ENCODE measurements at regions not wholly inside any gene's neighbourhood (a gene's known extent, or its start where the extent isn't known, plus 50 kb on each side); places are given as distances from the start of the nearest gene placed in this dataset.

DNA sequence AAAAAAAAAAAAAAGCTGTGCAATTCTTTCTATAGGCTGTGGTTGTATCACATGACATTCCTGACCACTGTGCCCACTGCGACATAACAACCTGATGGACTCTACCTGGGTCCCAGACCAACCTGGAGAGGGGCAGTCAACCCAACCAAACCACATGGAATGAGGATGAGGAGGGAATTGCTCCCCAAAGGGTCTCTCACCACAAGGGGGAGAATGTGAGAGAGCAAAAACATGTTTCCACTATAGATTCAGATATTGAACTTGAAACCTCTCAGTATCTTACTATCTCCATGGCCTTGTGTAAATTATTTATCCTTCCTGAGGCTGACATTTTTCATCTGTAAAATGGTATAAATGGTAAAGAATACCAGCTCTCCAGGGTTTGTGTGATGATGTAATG lies 66.9 kb upstream of the SV2C start:
- TF ChIP-seq, protein P1, sequence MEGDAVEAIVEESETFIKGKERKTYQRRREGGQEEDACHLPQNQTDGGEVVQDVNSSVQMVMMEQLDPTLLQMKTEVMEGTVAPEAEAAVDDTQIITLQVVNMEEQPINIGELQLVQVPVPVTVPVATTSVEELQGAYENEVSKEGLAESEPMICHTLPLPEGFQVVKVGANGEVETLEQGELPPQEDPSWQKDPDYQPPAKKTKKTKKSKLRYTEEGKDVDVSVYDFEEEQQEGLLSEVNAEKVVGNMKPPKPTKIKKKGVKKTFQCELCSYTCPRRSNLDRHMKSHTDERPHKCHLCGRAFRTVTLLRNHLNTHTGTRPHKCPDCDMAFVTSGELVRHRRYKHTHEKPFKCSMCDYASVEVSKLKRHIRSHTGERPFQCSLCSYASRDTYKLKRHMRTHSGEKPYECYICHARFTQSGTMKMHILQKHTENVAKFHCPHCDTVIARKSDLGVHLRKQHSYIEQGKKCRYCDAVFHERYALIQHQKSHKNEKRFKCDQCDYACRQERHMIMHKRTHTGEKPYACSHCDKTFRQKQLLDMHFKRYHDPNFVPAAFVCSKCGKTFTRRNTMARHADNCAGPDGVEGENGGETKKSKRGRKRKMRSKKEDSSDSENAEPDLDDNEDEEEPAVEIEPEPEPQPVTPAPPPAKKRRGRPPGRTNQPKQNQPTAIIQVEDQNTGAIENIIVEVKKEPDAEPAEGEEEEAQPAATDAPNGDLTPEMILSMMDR (tag by site-specific recombination; IDR thresholded peaks at IDR 0.05), result no peak
- TF ChIP-seq ZNF792 (tag by site-specific recombination; IDR thresholded peaks at IDR 0.05) (no peak), ZNF768 (tag by site-specific recombination; IDR thresholded peaks at IDR 0.05) (no peak), ZNF302 (tag by site-specific recombination; IDR thresholded peaks at IDR 0.05; ENCODE audit: low read depth) (no peak), ZNF558 (tag by site-specific recombination; IDR thresholded peaks at IDR 0.05) (no peak), ZNF501 (tag by site-specific recombination; IDR thresholded peaks at IDR 0.05) (no peak)
- TF ChIP-seq, protein P2, sequence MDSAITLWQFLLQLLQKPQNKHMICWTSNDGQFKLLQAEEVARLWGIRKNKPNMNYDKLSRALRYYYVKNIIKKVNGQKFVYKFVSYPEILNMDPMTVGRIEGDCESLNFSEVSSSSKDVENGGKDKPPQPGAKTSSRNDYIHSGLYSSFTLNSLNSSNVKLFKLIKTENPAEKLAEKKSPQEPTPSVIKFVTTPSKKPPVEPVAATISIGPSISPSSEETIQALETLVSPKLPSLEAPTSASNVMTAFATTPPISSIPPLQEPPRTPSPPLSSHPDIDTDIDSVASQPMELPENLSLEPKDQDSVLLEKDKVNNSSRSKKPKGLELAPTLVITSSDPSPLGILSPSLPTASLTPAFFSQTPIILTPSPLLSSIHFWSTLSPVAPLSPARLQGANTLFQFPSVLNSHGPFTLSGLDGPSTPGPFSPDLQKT (IDR thresholded peaks at IDR 0.05; ENCODE audit: borderline replicate concordance, low read depth, low read length), result no peak
